ENCODE measurements at regions not wholly inside any gene's neighbourhood (a gene's known extent, or its start where the extent isn't known, plus 50 kb on each side); places are given as distances from the start of the nearest gene placed in this dataset.

- DNase-seq (ENCODE audit: low read depth): no peak
- TF ChIP-seq CTCF (IDR thresholded peaks at IDR 0.05; ENCODE audit: insufficient read depth, low read depth, low read length): no peak
- Histone ChIP-seq H3K36me3 (ENCODE audit: control insufficient read depth, insufficient read depth, low read length) (no peaks in the 10 kb centered on the region), H3K27me3 (ENCODE audit: control insufficient read depth, insufficient read depth, low read length) (no peaks in the 10 kb centered on the region), H3K4me3 (ENCODE audit: low read depth, low read length) (no peak overlapping the region)
- ChIA-PET POLR2A (no interaction called here), CTCF (no interaction called here)
Observed at GRCh38 chr3:28590216-28590615, 241.6 kb upstream of the AZI2 start.

- Histone ChIP-seq H3K36me3 (ENCODE audit: control insufficient read depth, insufficient read depth, low read length) (no peaks in the 10 kb centered on the region), H3K4me3 (ENCODE audit: low read depth, low read length) (no peak overlapping the region), H3K27me3 (ENCODE audit: control insufficient read depth, insufficient read depth, low read length) (no peaks in the 10 kb centered on the region)
- ChIA-PET CTCF (no interaction called here), POLR2A (no interaction called here)
- TF ChIP-seq CTCF (IDR thresholded peaks at IDR 0.05; ENCODE audit: insufficient read depth, low read depth, low read length): no peak
- no peak for DNase-seq (ENCODE audit: low read depth)
Observed at GRCh38 chr3:28590860-28591259, 242.2 kb upstream of the AZI2 start.

- DNase-seq (ENCODE audit: low read depth): no peak
- H3K36me3 ChIP-seq (ENCODE audit: control insufficient read depth, insufficient read depth, low read length): no peaks in the 10 kb centered on the region
- no peak for TF ChIP-seq CTCF (IDR thresholded peaks at IDR 0.05; ENCODE audit: insufficient read depth, low read depth, low read length)
- H3K4me3 ChIP-seq (ENCODE audit: low read depth, low read length): no peak overlapping the region
- ChIA-PET CTCF (no interaction called here), POLR2A (no interaction called here)
- no peaks in the 10 kb centered on the region for H3K27me3 ChIP-seq (ENCODE audit: control insufficient read depth, insufficient read depth, low read length)
Observed at GRCh38 chr3:28595372-28595771, 246.7 kb upstream of the AZI2 start.

GRCh38 chr3:28597452-28597851 lies 248.8 kb upstream of the AZI2 start:
- TF ChIP-seq CTCF (IDR thresholded peaks at IDR 0.05; ENCODE audit: insufficient read depth, low read depth, low read length): no peak
- H3K27me3 ChIP-seq (ENCODE audit: control insufficient read depth, insufficient read depth, low read length): no peaks in the 10 kb centered on the region
- no peak for DNase-seq (ENCODE audit: low read depth)
- CTCF ChIA-PET: no interaction called here
- H3K36me3 ChIP-seq (ENCODE audit: control insufficient read depth, insufficient read depth, low read length): no peaks in the 10 kb centered on the region
- no peak overlapping the region for H3K4me3 ChIP-seq (ENCODE audit: low read depth, low read length)
- POLR2A ChIA-PET: no interaction called here

GRCh38 chr3:28598165-28598564 lies 249.5 kb upstream of the AZI2 start:
- ChIA-PET POLR2A (no interaction called here), CTCF (no interaction called here)
- no peaks in the 10 kb centered on the region for H3K27me3 ChIP-seq (ENCODE audit: control insufficient read depth, insufficient read depth, low read length)
- no peaks in the 10 kb centered on the region for H3K36me3 ChIP-seq (ENCODE audit: control insufficient read depth, insufficient read depth, low read length)
- TF ChIP-seq CTCF (IDR thresholded peaks at IDR 0.05; ENCODE audit: insufficient read depth, low read depth, low read length): no peak
- DNase-seq (ENCODE audit: low read depth): no peak
- no peak overlapping the region for H3K4me3 ChIP-seq (ENCODE audit: low read depth, low read length)

All from BJ (cell line).